ENCODE measurements at regions not wholly inside any gene's neighbourhood (a gene's known extent, or its start where the extent isn't known, plus 50 kb on each side); places are given as distances from the start of the nearest gene placed in this dataset.

- Mint-ChIP-seq H3K27me3 (no peaks in the 10 kb centered on the region), H3K4me1 (no peaks in the 10 kb centered on the region), H3K4me3 (no peak overlapping the region), H3K36me3 (ENCODE audit: low read depth) (no peaks in the 10 kb centered on the region), H3K9me3 (peaks cover 7% of the 10 kb centered on the region), H3K27ac (no peak overlapping the region)
- no peak for DNase-seq
- ChIA-PET CTCF (no interaction called here), POLR2A (no interaction called here)
- ATAC-seq (ENCODE audit: low read depth), result no peak
- intact Hi-C loops (cut with micrococcal nuclease), result no loop called here
- no peak for TF ChIP-seq CTCF (IDR thresholded peaks at IDR 0.05)
Measured at GRCh38 chr12:87074781-87075180, 818.6 kb upstream of the MGAT4C start.

- no peaks in the 10 kb centered on the region for H3K36me3 Mint-ChIP-seq (ENCODE audit: low read depth)
- CTCF ChIA-PET, result no interaction called here
- intact Hi-C loops (cut with micrococcal nuclease), result no loop called here
Measured at GRCh38 chr12:87066326-87066725, 810.1 kb upstream of the MGAT4C start.

GRCh38 chr12:87059231-87059630, 803.0 kb upstream of the MGAT4C start:
- H3K4me1 Mint-ChIP-seq, result no peaks in the 10 kb centered on the region
- H3K36me3 Mint-ChIP-seq (ENCODE audit: low read depth), result no peaks in the 10 kb centered on the region
- TF ChIP-seq CTCF (IDR thresholded peaks at IDR 0.05), result no peak
- H3K27ac Mint-ChIP-seq, result no peak overlapping the region
- ChIA-PET POLR2A (no interaction called here), CTCF (no interaction called here)
- ATAC-seq (ENCODE audit: low read depth) (no peak), DNase-seq (no peak)
- H3K4me3 Mint-ChIP-seq, result no peak overlapping the region
- H3K27me3 Mint-ChIP-seq, result no peaks in the 10 kb centered on the region
- H3K9me3 Mint-ChIP-seq, result peaks cover 7% of the 10 kb centered on the region
- intact Hi-C loops (cut with micrococcal nuclease), result no loop called here

More at GRCh38 chr12:87066326-87066725, 810.1 kb upstream of the MGAT4C start:
- Mint-ChIP-seq H3K4me1 (no peaks in the 10 kb centered on the region), H3K27me3 (no peaks in the 10 kb centered on the region), H3K27ac (no peak overlapping the region), H3K9me3 (peaks cover 7% of the 10 kb centered on the region), H3K4me3 (no peak overlapping the region)
- DNase-seq (no peak), ATAC-seq (ENCODE audit: low read depth) (no peak)
- no peak for TF ChIP-seq CTCF (IDR thresholded peaks at IDR 0.05)
- POLR2A ChIA-PET, result no interaction called here

GRCh38 chr12:87054226-87054625, 798.0 kb upstream of the MGAT4C start:
- CTCF ChIA-PET, result no interaction called here
- no peak overlapping the region for H3K27ac Mint-ChIP-seq
- peaks cover 2% of the 10 kb centered on the region for H3K9me3 Mint-ChIP-seq
- no peak for DNase-seq
- no peak overlapping the region for H3K4me3 Mint-ChIP-seq
- intact Hi-C loops (cut with micrococcal nuclease), result no loop called here
- no peaks in the 10 kb centered on the region for H3K4me1 Mint-ChIP-seq
- POLR2A ChIA-PET, result no interaction called here
- no peak for TF ChIP-seq CTCF (IDR thresholded peaks at IDR 0.05)
- ATAC-seq (ENCODE audit: low read depth), result no peak
- no peaks in the 10 kb centered on the region for H3K36me3 Mint-ChIP-seq (ENCODE audit: low read depth)
- H3K27me3 Mint-ChIP-seq, result no peaks in the 10 kb centered on the region

GRCh38 chr12:87051621-87052020, 795.4 kb upstream of the MGAT4C start:
- no peak for TF ChIP-seq CTCF (IDR thresholded peaks at IDR 0.05)
- DNase-seq, result no peak
- intact Hi-C loops (cut with micrococcal nuclease), result no loop called here
- Mint-ChIP-seq H3K27ac (no peak overlapping the region), H3K27me3 (no peaks in the 10 kb centered on the region), H3K4me1 (no peaks in the 10 kb centered on the region), H3K9me3 (peaks cover 2% of the 10 kb centered on the region), H3K4me3 (no peak overlapping the region), H3K36me3 (ENCODE audit: low read depth) (no peaks in the 10 kb centered on the region)
- ChIA-PET POLR2A (no interaction called here), CTCF (no interaction called here)
- ATAC-seq (ENCODE audit: low read depth), result no peak
